Kidney (tissue), 13 donors: ENCODE measurements at regions not wholly inside any gene's neighbourhood (a gene's known extent, or its start where the extent isn't known, plus 50 kb on each side); places are given as distances from the start of the nearest gene placed in this dataset.

Source experiments
- DNase-seq, 5 donors: peaks; one replicate each; pipeline ENCODE4 v3.0.0-alpha.2; 2013 to 2020
- FAIRE-seq: peaks from 2 replicates; lab custom pipeline; 2012; peaks lifted over from hg19 to GRCh38; lab: Jason Lieb, UNC
- H3K27ac ChIP-seq, 2 donors: one replicate each; pipeline ENCODE4 v1.7.0; 2013; ENCODE audit warnings: low read depth in 2 of 2, low read length in 2 of 2, inconsistent platforms in 1 of 2
- H3K27me3 ChIP-seq: one replicate; pipeline ENCODE4 v1.7.1; 2013; ENCODE audit warnings: low read length, inconsistent platforms; ENCODE audit not compliant: control insufficient read depth, insufficient read depth
- H3K36me3 ChIP-seq, 3 donors: one replicate each; pipeline versions ENCODE4 v1.7.0 to v1.7.1; 2013; ENCODE audit warnings: low read length in 3 of 3, control low read depth in 1 of 3, inconsistent platforms in 1 of 3; ENCODE audit not compliant: insufficient read depth in 3 of 3, control insufficient read depth in 2 of 3
- H3K4me1 ChIP-seq, 3 donors: one replicate each; pipeline versions ENCODE4 v1.7.0 to v1.7.1; 2013; ENCODE audit warnings: low read length in 3 of 3, inconsistent platforms in 1 of 3, low read depth in 1 of 3; ENCODE audit not compliant: control insufficient read depth in 2 of 3, insufficient read depth in 2 of 3
- H3K4me3 ChIP-seq, 3 donors: one replicate each; pipeline versions ENCODE4 v1.7.0 to v1.8.1; 2013; ENCODE audit warnings: low read length in 3 of 3, control low read depth in 1 of 3, inconsistent platforms in 1 of 3
- H3K9ac ChIP-seq, 3 donors: one replicate each; pipeline versions ENCODE4 v1.7.0 to v1.7.1; 2013; ENCODE audit warnings: low read length in 3 of 3, control low read depth in 1 of 3, inconsistent platforms in 1 of 3
- H3K9me3 ChIP-seq, 3 donors: one replicate each; pipeline versions ENCODE4 v1.7.0 to v1.7.1; 2013; ENCODE audit warnings: low read length in 3 of 3, control low read depth in 1 of 3, inconsistent platforms in 1 of 3; ENCODE audit not compliant: control insufficient read depth in 2 of 3, insufficient read depth in 1 of 3
- CTCF ChIP-seq: IDR thresholded peaks from 3 replicates; pipeline ENCODE4 v1.5.1; 2012; ENCODE audit warnings: mild to moderate bottlenecking, moderate library complexity, borderline replicate concordance; ENCODE audit not compliant: insufficient read depth; ENCODE audit errors: extremely low read depth
- intact Hi-C: fragments of 100-400 bp; cut with DNase I; formaldehyde crosslinking; loops from one replicate; pipeline ENCODE4 v1.11.1; 2022
- donor health status: control.
- donor health status: control.
- donor health status: control.
- donor health status: control.
- donor health status: control.
- donor health status: DM: yes; HTN: yes; CAD: no.
- donor health status: Normal renal cell carcinoma (clear cell type).

- no peaks in the 10 kb centered on the region for H3K4me1 ChIP-seq
- no peak overlapping the region for H3K27ac ChIP-seq
- peaks cover 0 to 7% (median 0%) of the 10 kb centered on the region in 3 donors for H3K9me3 ChIP-seq
- H3K4me3 ChIP-seq, result no peak overlapping the region
- FAIRE-seq, result no peak
- no peak overlapping the region for H3K9ac ChIP-seq
- peak in 1 of 5 donors; percentile 8 for DNase-seq
- no peak for TF ChIP-seq CTCF
- intact Hi-C loops, result no loop called here
- no peaks in the 10 kb centered on the region for H3K27me3 ChIP-seq
- no peaks in the 10 kb centered on the region for H3K36me3 ChIP-seq
Measured at GRCh38 chr21:22476726-22477646, 1478.8 kb downstream of the NCAM2 start.

GRCh38 chr21:22490049-22490448 lies 1491.8 kb downstream of the NCAM2 start:
- FAIRE-seq, result no peak

GRCh38 chr21:22516230-22516629 lies 1518.0 kb downstream of the NCAM2 start:
- no peak for FAIRE-seq
- no peaks in the 10 kb centered on the region for H3K27me3 ChIP-seq

More at GRCh38 chr21:22490049-22490448, 1491.8 kb downstream of the NCAM2 start:
- Histone ChIP-seq H3K4me1 (no peaks in the 10 kb centered on the region), H3K36me3 (no peaks in the 10 kb centered on the region), H3K9me3 (no peaks in the 10 kb centered on the region), H3K27me3 (no peaks in the 10 kb centered on the region), H3K4me3 (no peak overlapping the region), H3K9ac (no peak overlapping the region), H3K27ac (no peak overlapping the region)
- intact Hi-C loops, result no loop called here
- DNase-seq, result no peak
- no peak for TF ChIP-seq CTCF

More at GRCh38 chr21:22516230-22516629, 1518.0 kb downstream of the NCAM2 start:
- TF ChIP-seq CTCF, result no peak
- DNase-seq, result no peak
- no peaks in the 10 kb centered on the region for H3K36me3 ChIP-seq
- no peaks in the 10 kb centered on the region for H3K9me3 ChIP-seq
- no peak overlapping the region for H3K9ac ChIP-seq
- H3K4me3 ChIP-seq, result no peak overlapping the region
- intact Hi-C loops, result no loop called here
- H3K4me1 ChIP-seq, result no peaks in the 10 kb centered on the region
- no peak overlapping the region for H3K27ac ChIP-seq
